ENCODE measurements at regions not wholly inside any gene's neighbourhood (a gene's known extent, or its start where the extent isn't known, plus 50 kb on each side); places are given as distances from the start of the nearest gene placed in this dataset.
"Not testable (repeated sequence)": the region's sequence is repeated elsewhere in the genome, so short reads cannot be mapped to it uniquely, and the experiment has no call there.

DNA sequence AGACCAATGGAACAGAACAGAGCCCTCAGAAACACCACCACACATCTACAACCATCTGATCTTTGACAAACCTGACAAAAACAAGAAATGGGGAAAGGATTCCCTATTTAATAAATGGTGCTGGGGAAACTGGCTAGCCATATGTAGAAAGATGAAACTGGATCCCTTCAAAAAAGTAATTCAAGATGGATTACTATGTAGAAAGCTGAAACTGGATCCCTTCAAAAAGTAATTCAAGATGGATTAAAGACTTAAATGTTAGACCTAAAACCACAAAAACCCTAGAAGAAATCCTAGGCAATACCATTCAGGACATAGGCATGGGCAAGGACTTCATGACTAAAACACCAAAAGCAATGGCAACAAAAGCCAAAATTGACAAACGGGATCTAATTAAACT is 221.6 kb upstream of the EDNRA start:
- DNase-seq: not testable (repeated sequence)

DNA sequence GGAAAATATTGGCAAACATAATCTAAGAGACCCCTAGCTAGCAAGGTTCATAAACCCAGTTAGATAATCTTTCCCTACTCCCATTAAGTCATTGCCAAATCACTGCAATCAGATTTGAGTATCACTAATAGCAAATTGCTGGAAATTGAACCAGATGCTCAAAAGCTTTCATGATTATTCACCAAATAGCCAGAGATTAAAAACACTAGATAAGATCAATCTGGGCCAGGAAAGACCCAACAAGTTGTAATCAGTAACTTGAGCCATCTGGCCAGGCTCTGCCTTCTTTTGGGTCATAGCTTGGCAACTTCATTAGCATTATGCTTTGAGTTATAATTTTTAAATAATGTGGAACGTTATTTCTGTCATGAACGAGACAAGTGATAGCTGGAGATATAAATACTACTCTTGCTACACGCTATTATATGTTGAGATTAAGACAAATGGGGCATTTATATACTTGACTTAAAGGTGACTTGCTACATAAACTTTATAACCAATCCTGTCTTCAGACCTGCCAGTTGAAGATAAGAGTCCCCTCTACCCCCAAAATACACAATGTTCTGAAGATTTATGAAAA is 196.6 kb upstream of the EDNRA start:
- no peak for DNase-seq

DNA sequence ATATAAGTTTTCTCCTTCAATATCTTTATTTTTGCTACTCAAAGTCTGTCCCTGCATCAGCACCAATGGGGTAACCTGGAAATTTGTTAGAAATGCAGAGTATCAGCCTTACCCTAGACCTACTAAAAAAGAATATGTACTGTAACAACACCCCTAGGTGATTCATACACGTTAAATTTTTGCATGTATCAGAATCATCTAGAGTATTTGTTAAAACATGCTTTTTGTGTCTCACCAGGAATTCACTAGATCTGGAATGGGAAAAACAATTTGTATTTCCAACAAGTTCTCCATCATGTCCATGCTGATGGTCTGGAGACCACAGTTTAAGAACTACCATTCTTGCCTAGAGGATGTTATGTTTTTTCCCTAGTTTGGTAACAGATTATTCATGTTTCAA is 196.0 kb upstream of the EDNRA start:
- no peak for DNase-seq

DNA sequence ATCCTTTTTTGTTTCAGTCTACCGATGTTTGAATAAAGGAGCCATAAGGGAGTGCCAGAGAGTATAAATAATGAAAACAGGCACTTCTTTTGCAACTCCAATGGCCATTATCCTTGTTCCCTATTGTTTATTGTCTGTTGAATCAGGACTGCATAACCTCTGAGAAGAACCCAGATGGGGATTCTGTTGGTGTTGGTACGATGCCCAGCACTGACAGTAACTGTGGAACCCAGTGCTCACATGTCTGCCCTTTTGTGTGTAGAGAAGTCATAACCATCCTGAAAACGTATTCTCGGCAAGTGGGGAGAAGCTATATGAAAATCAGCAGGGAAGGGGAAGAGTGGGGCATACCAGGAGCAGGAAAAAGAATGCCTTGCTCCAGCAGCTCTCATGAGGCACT is 195.1 kb upstream of the EDNRA start:
- no peak for DNase-seq

DNA sequence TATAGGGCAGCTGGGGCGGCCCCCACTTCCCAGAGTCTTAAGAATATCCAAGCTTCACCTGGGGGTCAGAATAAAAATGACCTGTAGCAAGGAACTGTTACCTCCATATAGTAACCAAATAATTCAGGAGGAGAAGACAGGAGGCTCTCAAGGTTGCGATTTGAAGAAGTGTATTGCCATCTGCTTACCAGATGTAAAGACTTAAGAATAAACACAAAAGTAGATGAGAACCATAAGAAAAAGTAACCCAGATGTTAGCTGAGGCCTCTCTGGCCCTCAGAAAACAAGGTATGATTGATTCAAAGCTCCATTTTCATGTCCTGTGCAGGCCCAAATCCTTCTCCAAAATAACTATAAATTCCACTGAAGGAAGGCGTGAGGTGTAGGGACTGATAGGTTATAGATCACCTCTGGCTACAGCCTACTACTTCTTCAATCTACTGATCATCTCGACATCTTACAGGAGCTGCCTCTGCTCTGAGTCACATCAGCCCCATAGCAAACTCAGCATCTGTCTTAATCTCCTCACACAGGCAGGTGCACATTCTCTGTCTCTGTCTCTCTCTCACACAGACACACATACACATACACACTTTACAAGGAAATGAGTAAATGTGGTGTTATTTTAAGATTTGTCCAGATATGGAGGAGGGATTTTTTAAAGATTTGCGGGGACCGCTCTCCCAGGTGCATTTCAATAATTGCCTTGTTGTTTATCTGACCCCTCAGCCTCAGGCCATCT is 193.9 kb upstream of the EDNRA start:
- DNase-seq: no peak

DNA sequence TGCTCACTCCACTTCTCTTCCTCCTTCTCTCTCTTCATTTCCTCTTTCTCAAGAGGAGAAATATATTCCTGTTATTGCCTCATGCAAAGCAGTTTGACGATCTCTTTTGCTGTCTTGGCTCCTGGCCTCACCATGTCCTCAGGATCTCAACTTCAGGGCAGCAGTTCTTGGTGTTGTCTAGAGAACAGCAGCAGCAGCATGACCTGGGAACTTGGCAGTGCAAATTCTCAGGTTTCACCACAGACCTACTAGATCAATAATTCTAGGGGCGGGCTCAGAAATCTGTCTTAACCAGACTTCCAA is 193.4 kb upstream of the EDNRA start:
- DNase-seq: no peak

DNA sequence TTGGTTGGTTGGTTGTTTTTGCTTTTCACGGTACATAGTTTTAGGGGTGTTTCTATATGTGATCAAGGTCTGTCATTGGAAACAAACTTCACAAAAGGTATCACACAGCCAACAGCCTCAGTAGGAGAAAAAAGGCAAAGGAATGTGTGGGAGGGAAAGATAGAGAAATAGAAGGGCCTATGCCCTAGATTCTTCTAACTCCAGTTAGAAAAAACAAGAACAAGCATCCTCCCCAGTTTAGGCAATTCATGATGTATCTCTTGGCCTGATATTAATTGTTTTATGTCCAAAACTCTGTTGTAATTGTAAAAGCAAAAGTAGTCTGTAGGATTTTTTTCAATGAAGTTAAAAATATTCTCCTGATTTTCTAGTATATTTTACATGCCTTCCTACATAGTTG is 192.4 kb upstream of the EDNRA start:
- DNase-seq: no peak

DNA sequence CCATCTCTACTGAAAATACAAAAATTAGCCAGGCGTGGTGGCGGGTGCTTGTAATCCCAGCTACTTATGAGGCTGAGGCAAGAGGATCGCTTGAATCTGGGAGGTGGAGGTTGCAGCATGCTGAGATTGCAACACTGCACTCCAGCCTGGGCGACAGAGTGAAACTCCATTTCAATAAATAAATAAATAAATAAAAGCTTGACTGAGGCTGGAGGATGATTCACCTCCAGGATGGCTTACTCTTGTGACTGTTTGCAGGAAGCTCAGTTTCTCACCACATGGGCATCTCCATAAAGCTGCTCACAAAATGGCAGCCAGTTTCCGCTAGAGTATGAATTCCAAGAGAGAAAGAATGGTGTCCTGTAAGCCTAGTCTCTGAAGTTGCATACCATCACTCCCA is 191.7 kb upstream of the EDNRA start:
- no peak for DNase-seq

DNA sequence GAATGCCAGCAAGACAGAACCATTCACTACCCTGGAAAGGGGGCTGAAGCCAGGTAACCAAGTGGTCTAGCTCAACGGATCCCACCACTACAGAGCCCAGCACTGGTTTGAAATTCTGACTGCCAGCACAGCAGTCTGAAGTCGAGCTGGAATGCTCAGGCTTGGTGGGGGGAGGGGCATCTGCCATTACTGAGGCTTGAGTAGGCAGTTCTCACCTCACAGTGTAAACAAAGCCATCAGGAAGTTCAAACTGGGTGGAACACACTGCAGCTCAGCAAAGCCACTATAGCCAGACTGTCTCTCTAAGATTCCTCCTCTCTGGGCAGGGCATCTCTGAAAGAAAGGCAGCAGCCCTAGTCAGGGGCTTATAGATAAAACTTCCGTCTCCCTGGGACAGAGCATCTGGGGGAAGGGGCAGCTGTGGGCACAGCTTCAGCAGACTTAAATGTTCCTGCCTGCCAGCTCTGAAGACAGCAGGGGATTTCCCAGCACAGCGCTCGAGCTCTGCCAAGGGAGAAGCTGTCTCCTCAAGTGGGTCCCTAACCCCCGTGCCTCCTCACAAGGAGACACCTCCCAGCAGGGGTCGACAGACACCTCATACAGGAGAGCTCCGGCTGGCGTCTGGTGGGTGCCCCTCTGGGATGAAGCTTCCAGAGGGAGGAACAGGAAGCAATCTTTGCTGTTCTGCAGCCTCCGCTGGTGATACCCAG is 188.1 kb upstream of the EDNRA start:
- DNase-seq: not testable (repeated sequence)

DNA sequence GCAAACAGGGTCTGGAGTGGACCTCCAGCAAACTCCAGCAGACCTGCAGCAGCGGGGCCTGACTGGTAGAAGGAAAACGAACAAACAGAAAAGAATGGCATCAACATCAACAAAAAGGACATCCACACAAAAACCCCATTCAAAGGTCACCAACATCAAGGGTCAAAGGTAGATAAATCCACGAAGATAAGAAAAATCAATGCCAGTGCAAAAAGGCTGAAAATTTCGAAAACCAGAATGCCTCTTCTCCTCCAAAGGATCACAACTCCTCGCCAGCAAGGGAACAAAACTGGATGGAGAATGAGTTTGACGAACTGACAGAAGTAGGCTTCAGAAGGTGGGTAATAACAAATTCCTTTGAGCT is 187.6 kb upstream of the EDNRA start:
- not testable (repeated sequence) for DNase-seq

DNA sequence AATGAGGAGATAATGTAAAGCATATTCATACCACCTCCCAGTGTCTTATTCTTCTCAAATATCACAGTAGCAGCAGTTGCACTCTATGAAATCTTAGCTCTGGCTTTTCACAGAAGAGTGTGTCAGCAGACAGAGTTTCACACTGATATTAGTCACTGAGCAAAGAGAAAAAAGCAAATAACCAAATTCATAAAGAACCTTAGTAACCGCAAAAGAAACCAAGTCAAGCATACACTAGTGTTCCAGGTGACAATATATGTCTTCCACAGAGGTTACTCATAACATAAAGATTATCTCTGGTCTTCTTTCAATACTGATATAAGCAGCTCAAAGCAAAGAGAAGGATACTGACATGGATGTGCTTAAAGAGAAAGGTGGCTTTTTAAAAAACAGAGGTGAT is 181.7 kb upstream of the EDNRA start:
- DNase-seq: no peak

DNA sequence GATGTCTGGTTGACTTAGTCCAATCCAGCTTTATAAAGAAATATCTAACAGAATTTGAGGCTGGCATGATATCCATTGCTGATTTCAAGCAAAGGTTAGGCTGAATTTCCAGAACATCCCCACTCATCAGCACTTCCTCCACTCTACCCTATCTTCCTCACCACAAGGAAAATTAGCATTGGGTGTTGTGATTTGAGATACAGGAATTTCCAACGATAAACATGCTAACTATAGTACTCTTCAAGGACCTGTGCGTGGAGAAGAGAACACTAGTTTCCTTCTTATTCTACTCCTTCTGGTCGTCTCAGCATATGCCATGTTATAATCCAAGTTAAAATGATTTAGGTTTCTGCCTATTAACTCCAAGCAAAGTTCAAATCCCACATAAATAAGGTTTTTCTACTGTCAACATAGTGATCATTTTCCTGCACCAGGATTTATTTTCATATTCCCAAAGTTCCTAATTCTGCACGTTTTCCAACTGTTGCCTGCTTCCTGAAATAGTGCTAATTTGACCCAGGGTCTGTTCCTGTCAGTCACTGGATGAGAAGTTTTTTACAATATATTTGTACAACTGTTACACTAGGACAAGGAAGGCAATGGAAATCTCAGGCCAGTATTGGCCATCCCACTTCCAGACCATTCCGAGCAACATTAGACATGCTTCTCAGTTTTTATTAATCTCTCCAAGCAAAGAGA is 177.6 kb upstream of the EDNRA start:
- no peak for DNase-seq

DNA sequence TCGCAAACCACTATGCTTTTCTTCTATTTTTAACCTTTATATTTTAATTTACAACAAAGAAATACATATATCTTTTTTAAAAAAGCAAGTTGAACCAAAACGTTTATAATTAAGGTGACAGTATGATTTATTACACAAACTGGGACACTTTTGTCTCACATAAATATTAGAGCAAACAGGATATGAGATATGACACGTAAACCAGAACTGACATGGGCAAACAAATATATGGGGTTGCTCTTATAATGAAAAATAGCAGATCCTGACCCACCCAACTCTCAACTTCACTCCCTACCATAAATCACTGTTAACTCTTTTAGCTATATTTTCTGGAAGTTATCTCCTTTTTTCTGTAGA is 177.0 kb upstream of the EDNRA start:
- no peak for DNase-seq

DNA sequence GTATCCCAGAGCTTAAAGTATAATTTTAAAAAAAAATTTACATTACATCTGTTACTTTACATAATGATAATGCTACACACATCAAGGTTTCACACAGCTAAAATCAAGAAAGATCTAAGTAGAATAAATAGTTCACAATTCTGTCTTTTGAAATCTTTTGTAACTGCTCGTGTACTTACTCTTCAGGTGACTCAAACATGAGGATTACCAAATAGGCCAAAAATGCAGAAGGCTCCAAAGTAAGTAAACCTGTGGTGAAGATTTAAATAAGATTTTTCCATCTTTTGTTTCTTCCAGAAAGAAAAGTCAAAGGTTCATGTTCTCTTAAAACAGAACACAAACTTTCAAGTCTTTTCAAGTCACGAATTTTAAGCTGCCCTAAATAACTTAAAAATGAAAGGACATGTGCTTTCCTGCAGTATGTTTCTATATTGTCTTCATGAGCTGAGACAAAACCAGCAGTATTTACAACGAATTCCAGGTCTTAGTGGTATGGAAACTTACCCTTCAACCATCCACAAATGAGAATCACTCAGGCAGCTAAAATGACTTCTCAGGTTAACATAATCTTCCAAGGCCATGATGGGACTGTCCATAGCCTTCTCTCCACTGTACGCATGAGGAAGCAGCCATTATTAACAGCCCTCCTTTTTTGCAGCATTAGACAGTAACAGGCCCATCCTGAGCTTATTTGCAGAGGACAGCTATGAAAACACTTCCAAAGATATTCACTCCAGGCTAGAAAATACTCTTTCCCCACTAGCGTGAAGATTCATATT is 172.8 kb upstream of the EDNRA start:
- no peak for DNase-seq

DNA sequence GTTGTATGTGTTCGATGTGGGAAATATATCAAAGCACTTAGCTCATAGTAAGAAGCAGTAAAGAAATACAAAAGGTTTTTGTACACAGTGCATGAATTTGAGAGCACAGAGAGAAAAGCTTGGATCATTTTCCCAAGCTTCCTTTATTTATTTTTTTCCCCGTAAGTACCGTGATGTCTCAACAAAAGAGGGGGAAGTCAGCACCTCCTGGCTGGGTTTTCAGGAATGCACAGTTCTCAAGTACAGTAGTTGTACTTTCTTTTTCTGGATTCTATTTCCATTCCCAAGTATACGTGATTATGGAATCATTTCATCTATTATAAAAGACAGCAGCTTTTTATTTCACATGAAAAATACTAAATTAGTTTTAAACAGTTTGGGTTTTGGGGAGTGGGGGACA is 171.5 kb upstream of the EDNRA start:
- no peak for DNase-seq

DNA sequence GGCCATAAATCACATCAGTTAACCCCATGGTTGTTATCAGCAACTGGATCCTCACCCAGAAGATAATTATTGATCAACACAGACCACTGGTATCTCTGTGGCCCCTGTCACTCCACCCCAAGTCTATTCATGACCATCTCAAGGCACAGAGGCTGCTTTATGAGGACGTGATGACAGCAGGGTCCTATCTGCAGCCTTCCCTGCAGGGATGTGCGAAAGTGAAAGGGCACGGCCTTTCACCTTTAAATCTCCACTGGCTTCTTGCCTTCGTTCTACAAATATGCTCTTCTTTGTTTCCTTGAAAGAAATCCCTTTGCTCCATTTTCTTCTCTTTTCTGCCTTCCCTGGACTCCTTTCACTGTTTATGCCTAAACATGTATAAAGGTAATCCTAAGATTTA is 170.6 kb upstream of the EDNRA start:
- no peak for DNase-seq

DNA sequence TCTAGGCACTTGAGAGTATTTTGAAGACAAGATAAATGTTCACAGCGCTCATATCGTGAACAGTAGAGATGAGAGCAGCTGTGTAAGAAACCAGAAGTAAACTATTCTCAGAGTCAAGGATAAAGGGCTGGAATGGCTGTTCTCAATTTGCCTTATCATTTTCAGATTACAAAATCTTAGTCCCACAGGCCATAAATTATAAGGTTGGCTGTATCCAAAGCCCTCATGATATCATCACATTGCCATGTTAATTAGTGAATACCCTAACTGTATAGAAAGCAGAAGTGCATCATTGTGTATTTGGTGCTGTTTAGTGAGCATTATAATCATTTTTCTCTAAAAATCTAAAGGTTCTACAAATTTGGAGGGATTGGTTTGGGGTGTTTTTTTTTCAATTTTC is 168.9 kb upstream of the EDNRA start:
- DNase-seq: no peak

DNA sequence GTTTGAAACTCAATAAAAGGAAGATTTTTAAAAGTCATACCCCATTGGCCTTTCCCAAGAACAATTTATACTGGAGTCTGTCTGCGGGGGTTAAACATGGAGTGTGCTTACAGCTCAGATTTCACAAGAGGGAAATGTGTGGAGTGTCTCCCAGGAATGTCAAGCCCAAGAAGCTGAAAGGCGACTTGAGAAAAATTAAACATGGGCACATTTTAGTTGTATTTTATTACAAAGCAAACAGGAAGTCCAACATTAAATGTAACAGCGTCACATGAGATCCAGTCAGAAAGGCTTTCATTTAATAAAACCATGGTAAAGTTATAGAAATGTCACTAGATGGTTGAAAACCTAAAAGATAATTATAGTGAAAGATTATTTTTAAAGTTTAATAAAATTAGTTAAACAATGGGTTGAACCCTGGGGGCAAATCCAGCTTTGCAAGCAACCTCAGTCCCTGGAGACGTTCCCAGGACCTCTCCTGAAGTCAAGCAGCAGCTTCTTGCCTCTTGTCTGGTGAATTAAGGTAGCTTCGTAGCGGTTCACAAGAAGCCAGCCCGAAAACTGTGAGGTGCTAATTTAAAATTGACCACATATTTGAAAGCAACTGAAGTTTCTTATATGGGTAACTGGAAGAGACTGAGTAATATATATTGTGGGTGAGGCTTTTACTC is 168.4 kb upstream of the EDNRA start:
- no peak for DNase-seq

DNA sequence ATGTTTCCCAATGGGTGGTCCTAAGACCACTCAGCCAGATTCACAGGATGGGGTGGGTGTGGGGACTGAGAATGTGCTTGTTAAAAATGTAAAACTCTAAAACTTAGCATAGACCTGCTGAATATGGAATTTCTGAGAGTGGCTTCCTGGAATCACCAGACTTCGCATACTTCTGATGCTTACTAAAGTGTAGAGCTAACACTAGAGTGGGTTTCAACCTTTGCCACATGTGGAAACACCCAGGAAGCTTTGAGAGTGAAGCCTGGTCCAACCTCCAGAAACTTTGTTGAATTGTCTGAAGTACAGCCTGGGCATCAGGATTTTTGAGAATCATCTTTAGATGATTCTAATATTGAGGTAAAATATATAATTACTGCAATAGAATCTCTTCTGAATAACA is 167.8 kb upstream of the EDNRA start:
- no peak for DNase-seq

DNA sequence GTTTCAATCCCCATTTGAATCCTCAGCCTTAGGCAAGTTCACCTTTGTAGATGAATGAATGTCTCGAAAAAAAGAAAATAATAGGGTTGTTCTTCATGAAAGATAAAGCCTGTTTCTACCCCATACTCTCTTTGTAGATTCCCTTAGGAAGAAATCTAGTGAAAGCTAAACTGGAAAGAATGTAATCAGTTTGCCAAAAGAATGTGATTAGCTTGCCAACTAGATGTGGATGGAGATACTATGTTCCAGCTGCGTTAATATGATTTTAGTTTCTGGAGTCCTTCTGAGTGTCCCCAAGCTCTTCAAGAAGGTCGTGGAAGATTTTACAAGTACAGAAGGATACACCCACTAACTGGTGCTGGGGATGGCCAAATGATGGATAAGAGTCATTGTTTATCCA is 162.3 kb upstream of the EDNRA start:
- DNase-seq: no peak

DNA sequence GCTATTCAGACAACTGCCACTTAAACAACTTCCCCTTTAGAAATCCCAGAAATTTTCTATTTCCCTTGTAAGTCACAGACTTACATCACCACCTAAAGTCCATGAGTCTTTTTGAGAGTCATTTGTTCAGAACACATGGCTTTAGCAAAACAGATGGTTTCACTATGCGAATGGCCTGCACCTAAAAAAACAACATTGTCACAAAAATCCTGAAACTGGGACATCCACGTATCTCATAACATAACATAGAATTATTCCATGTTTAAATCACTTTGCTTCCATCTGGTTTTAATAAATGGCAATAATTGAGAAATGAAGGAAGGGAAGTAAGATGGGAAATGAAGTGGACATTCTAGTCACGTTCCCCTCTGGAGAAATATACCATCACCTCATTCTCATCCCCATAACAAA is 155.3 kb upstream of the EDNRA start:
- no peak for DNase-seq

DNA sequence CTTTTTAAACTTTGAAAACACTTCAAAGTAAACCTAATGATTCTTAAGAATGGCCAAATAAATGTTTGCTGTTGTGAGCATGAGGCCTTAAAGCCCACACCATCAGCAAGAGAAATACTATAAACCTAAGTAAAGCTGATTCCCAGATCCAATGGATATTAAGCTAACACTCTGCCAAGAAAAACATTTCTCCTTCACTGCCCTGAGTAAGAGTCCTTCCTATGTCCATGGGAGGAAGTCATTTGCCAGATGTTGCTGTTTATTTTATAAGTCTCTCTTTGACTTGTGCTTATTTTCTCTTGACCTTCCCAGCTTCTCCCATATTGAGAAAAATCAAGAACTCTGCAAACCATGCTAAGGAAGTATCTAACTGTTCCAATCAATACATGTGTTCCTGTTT is 154.3 kb upstream of the EDNRA start:
- no peak for DNase-seq

DNA sequence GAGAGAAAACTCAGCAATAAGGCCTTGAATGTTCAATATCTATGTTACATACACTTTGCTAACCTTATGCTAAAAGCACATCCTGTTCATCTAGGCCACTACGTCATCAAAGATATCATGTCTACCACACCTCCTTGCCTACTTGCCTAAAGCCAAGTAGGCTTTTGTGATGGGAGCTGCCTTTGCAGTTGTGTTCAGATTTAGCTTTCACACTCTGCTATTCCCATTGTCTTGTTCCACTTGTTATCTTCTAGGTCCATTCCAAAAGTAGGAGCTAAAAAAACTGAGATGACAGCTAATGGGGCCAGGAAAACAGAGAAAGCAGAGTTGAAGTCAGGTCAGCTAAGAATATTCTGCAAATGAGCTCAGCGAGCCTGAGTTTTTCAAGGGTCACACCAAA is 153.6 kb upstream of the EDNRA start:
- DNase-seq: no peak

Data from NCI-H2171 treated with DMSO at 0.1 percent for 48 hours (cell line).